Esophagus muscularis mucosa (tissue), 4 donors: ENCODE measurements at regions not wholly inside any gene's neighbourhood (a gene's known extent, or its start where the extent isn't known, plus 50 kb on each side); places are given as distances from the start of the nearest gene placed in this dataset.

Source experiments
- DNase-seq: peaks from one replicate; pipeline ENCODE4 v3.0.0-alpha.2; 2017; ENCODE audit errors: extremely low spot score
- H3K27ac ChIP-seq, 4 donors: fragments of 200-600 bp; sonication (generic); replicated peaks in 1 of 4; 1 replicate in 3 of 4; 2 replicates in 1 of 4; pipeline ENCODE4 v1.5.1; 2016 to 2019; ENCODE audit warnings: mild to moderate bottlenecking in 1 of 4
- H3K27me3 ChIP-seq, 4 donors: fragments of 200-600 bp; sonication (generic); one replicate each; pipeline versions ENCODE4 v1.5.1 to v1.6.0; 2016 to 2019
- H3K36me3 ChIP-seq, 4 donors: fragments of 200-600 bp; sonication (generic); one replicate each; pipeline ENCODE4 v1.5.1; 2016 to 2019
- H3K4me1 ChIP-seq, 4 donors: fragments of 200-600 bp; sonication (generic); one replicate each; pipeline ENCODE4 v1.5.1; 2016 to 2019
- H3K4me3 ChIP-seq, 4 donors: fragments of 200-600 bp; sonication (generic); 1 replicate in 2 of 4; 2 replicates in 2 of 4; pipeline ENCODE4 v1.5.1; 2016 to 2019; ENCODE audit warnings: mild to moderate bottlenecking in 4 of 4, moderate library complexity in 1 of 4
- H3K9me3 ChIP-seq, 4 donors: fragments of 200-600 bp; sonication (generic); 1 replicate in 3 of 4; 2 replicates in 1 of 4; pipeline ENCODE4 v1.5.1; 2016 to 2019
- CTCF ChIP-seq, 3 experiments: fragments of 200-600 bp in 2 of 3; fragments of 450-650 bp in 1 of 3; sonication (generic) in 2 of 3; IDR thresholded peaks; one replicate each; pipeline ENCODE4 v1.5.1; 2017 to 2019; ENCODE audit warnings: antibody characterized with exemption in 3 of 3, mild to moderate bottlenecking in 2 of 3, moderate library complexity in 1 of 3
- EP300 ChIP-seq: sonication (generic); formaldehyde crosslinking; IDR thresholded peaks from one replicate; pipeline ENCODE4 v1.6.1; 2017; ENCODE audit warnings: antibody characterized with exemption
- POLR2A ChIP-seq: fragments of 450-650 bp; IDR thresholded peaks from one replicate; pipeline ENCODE4 v1.6.1; 2017; ENCODE audit warnings: antibody characterized with exemption, moderate library complexity, mild to moderate bottlenecking, low read depth
- POLR2AphosphoS5 ChIP-seq, 2 donors: sonication (generic); formaldehyde crosslinking; IDR thresholded peaks; one replicate each; pipeline ENCODE4 v1.6.1; 2017; ENCODE audit warnings: antibody characterized with exemption in 2 of 2
- WGBS: methylation state at CpG from one replicate; pipeline ENCODE4 v1.1.5; 2018; 5-methylcytosine and 5-hydroxymethylcytosine counted together
- intact Hi-C: fragments of 100-400 bp; cut with DNase I; formaldehyde crosslinking; loops from one replicate; pipeline ENCODE4 v1.15.1; 2023

GRCh38 chr6:115393821-115394220, 666.9 kb downstream of the FRK start:
- Histone ChIP-seq H3K4me3 (no peak overlapping the region), H3K9me3 (peaks cover 0 to 13% (median 8%) of the 10 kb centered on the region in 4 donors), H3K27me3 (no peaks in the 10 kb centered on the region), H3K4me1 (no peaks in the 10 kb centered on the region), H3K36me3 (no peaks in the 10 kb centered on the region), H3K27ac (no peak overlapping the region)
- 100% methylated on average over 1 of the region's 5 CpGs for WGBS
- DNase-seq: no peak
- no peak for TF ChIP-seq CTCF (IDR thresholded peaks at IDR 0.05)
- no peak for TF ChIP-seq POLR2A
- TF ChIP-seq EP300: no peak
- TF ChIP-seq POLR2AphosphoS5 (IDR thresholded peaks at IDR 0.05): no peak
- intact Hi-C loops: no loop called here

DNA sequence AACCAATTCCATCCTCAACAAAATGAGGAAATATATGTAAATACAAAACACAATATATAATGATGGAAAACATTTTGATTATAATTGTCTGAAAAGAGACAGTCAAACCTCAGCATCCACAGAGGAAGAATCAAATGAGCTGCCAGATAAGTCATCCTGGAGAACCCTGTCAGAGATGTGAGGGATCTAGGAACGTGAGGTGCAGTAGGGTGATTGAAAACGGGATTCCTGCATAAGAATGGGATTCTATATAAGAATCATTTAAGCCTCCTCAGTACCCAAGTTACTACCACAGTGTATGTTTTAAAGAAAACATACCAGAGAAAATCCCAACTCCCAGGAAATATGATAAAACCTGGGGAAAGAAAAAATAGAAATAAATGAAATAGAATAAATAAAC, 690.5 kb downstream of the FRK start:
- Histone ChIP-seq H3K36me3 (no peaks in the 10 kb centered on the region), H3K4me3 (no peak overlapping the region), H3K27me3 (no peaks in the 10 kb centered on the region), H3K27ac (no peak overlapping the region), H3K4me1 (no peaks in the 10 kb centered on the region), H3K9me3 (peaks cover 0 to 8% (median 0%) of the 10 kb centered on the region in 4 donors)
- WGBS: 64% methylated on average over 2 of the region's 2 CpGs
- intact Hi-C loops: no loop called here
- DNase-seq: no peak
- TF ChIP-seq EP300 (no peak), CTCF (IDR thresholded peaks at IDR 0.05) (no peak), POLR2AphosphoS5 (IDR thresholded peaks at IDR 0.05) (no peak), POLR2A (no peak)

DNA sequence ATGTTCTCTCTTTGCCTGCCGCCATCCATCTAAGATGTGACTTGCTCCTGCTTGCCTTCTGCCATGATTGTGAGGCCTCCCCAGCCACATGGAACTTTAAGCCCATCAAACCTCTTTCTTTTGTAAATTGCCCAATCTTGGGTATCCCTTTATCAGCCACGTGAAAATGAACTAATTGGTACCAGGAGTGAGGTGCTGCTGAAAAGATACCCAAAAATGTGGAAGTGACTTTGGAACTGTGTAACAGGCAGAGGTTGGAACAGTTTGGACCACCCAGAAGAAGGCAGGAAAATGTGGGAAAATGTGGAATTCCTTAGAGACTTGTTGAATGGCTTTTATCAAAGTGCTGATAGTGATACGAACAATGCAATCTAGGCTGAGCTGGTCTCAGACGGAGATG, 694.9 kb downstream of the FRK start:
- intact Hi-C loops: no loop called here
- Histone ChIP-seq H3K9me3 (peaks cover 0 to 8% (median 0%) of the 10 kb centered on the region in 4 donors), H3K36me3 (no peaks in the 10 kb centered on the region), H3K4me3 (no peak overlapping the region), H3K27me3 (no peaks in the 10 kb centered on the region), H3K4me1 (no peaks in the 10 kb centered on the region), H3K27ac (no peak overlapping the region)
- no peak for TF ChIP-seq CTCF (IDR thresholded peaks at IDR 0.05)
- TF ChIP-seq POLR2AphosphoS5 (IDR thresholded peaks at IDR 0.05): no peak
- no peak for TF ChIP-seq POLR2A
- no peak for TF ChIP-seq EP300
- no peak for DNase-seq
- whole genome bisulfite sequencing: 89% methylated on average over 4 of the region's 4 CpGs

GRCh38 chr6:115363379-115363778, 697.3 kb downstream of the FRK start:
- H3K4me3 ChIP-seq: no peak overlapping the region
- H3K4me1 ChIP-seq: no peaks in the 10 kb centered on the region
- WGBS: 88% methylated on average over 4 of the region's 4 CpGs
- no peak for DNase-seq
- intact Hi-C loops: no loop called here
- no peak for TF ChIP-seq POLR2A
- H3K27me3 ChIP-seq: no peaks in the 10 kb centered on the region
- peaks cover 0 to 8% (median 0%) of the 10 kb centered on the region in 4 donors for H3K9me3 ChIP-seq
- no peak overlapping the region for H3K27ac ChIP-seq
- H3K36me3 ChIP-seq: no peaks in the 10 kb centered on the region

DNA sequence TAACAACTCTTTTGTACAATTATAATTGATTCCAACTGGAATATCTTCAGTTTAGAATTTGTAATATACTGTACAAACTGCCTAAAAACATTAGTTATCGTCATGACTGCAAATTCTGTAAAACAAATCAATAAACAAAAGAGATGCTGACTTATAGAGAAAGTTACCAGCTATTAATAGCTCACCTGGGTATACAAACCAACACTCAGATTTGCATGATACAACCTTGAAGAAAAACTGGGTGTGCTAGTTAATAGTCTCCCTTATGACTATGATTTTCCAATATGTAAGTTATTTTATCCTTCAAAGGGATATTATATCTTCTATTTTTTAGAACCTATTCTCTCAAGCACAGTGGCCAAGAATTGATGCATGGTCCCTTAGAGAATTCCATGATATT, 698.5 kb downstream of the FRK start:
- Histone ChIP-seq H3K4me1 (no peaks in the 10 kb centered on the region), H3K4me3 (no peak overlapping the region), H3K27me3 (no peaks in the 10 kb centered on the region), H3K36me3 (no peaks in the 10 kb centered on the region), H3K27ac (no peak overlapping the region), H3K9me3 (peaks cover 0 to 8% (median 0%) of the 10 kb centered on the region in 4 donors)
- no peak for DNase-seq
- intact Hi-C loops: no loop called here
- TF ChIP-seq CTCF (IDR thresholded peaks at IDR 0.05) (no peak), POLR2A (no peak), EP300 (no peak), POLR2AphosphoS5 (IDR thresholded peaks at IDR 0.05) (no peak)
- 89% methylated on average over 1 of the region's 1 CpG for WGBS
